ENCODE measurements at regions not wholly inside any gene's neighbourhood (a gene's known extent, or its start where the extent isn't known, plus 50 kb on each side); places are given as distances from the start of the nearest gene placed in this dataset.
"Not testable (repeated sequence)": the region's sequence is repeated elsewhere in the genome, so short reads cannot be mapped to it uniquely, and the experiment has no call there.

- DNase-seq (ENCODE audit: low read depth), result not testable (repeated sequence)
These were observed 605.9 kb downstream of the KCNT2 start for GRCh38 chr1:196002296-196002695.

GRCh38 chr1:196001188-196001587, 607.1 kb downstream of the KCNT2 start:
- DNase-seq (ENCODE audit: low read depth), result no peak

- DNase-seq (ENCODE audit: low read depth), result no peak
These were observed 609.2 kb downstream of the KCNT2 start for GRCh38 chr1:195999022-195999421.

GRCh38 chr1:195981448-195982139, 626.6 kb downstream of the KCNT2 start:
- no peak for DNase-seq (ENCODE audit: low read depth)

DNA sequence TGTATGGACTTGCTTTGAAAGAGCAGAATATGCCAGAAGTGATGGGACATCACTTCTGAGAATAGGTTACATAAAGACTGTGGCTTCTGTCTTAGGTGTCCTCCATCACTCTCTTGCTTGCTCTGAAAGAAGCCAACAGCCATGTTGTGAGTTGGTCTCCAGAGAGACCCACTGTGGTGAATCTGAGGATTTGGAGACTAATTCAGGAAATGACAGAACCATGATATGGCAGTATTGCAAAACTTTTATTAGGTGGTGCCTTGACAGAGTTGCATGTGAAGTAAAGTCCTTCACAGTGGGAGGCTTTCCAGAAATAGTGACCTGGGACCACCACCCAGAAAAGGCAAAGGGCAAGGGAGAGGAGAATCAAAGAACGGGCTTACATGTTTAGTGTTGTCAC, 628.6 kb downstream of the KCNT2 start:
- no peak for DNase-seq (ENCODE audit: low read depth)

DNA sequence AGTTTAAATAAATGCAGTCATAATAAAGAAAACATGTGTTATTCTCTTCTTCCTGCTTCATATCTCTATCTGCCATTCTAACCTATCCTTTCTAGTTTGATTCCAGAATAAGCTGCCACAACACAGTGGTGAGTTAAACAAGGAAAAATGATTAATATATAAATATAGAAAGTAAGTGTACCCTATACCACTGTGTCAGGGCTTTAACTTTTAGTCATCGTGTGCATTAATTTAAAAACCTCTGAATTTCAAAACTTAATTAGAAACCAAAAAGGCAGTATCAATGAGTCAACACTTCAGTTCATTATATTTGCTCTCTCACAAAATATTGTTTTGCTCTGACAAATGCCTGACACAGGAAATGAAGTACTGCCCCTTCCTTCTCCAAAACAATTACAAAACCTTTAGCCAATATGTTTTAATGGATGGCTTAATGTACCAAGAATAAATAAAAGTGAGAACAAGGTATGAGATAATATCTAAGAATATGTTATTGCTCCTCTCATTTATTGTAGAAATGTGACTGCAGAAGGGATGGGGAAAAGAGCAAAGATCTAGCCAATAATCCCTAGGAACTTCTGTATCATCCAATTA, 634.8 kb downstream of the KCNT2 start:
- DNase-seq (ENCODE audit: low read depth), result no peak

DNA sequence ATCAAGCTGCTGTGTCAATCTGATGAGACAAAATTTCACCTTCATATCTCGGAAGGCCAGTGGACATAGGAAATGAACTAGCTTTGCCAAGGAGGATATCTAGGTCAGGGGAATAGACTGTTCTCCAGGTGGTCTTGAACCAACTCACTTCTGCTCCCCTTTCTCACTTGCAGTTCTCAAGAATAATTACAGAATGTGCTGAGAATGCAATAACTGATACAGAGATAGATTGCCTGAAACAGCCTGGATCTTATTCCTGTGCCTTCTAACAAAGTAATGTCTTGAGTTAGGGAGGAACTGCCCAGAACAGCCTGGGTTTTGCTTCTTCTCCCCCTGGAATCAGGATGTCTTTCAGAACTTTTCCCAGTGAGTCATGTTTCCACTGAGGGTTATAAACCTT, 636.7 kb downstream of the KCNT2 start:
- DNase-seq (ENCODE audit: low read depth), result no peak

DNA sequence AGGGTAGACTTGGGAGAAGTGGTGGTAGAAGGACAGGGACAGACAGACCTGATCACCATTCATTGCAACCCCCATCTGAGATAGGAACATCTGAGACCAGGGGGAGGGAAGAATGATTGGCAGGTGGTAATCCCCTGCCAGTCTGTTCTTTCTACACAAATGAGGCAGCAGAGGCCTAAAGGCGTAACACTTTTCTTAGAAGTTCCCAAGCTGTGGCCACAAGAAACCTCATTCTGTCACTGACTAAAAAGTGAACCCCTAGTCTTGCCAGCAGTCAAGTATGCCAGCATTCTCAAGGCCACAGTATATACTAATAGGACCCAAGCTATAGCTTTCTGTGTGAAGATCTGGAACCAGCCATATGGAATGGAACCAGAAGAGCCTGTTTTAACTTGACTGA, 638.0 kb downstream of the KCNT2 start:
- DNase-seq (ENCODE audit: low read depth), result no peak

GRCh38 chr1:195965475-195965874, 642.8 kb downstream of the KCNT2 start:
- no peak for DNase-seq (ENCODE audit: low read depth)

- no peak for DNase-seq (ENCODE audit: low read depth)
These were observed 643.2 kb downstream of the KCNT2 start for GRCh38 chr1:195965036-195965435.

- DNase-seq (ENCODE audit: low read depth), result no peak
These were observed 643.7 kb downstream of the KCNT2 start for GRCh38 chr1:195964516-195964915.

GRCh38 chr1:195962051-195962450, 646.2 kb downstream of the KCNT2 start:
- no peak for DNase-seq (ENCODE audit: low read depth)

DNA sequence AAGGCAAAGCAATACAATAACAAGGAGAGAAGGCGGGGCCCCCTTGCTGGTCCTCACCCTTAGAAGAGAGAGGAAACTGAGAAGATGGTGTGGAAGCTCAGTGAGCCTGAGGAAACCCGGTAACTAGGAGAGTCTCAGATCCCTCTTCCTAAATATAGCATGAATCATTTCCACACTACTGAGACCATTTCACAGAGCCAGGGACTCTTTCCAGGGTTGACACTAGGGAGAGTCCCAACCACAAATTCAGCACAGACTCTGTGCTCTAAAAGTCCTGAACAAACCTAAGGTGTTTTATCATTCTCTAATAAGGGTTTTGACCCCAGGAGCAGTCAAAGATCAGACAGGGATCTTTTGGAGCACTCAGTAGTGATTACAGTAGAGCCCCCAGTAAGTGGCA, 647.7 kb downstream of the KCNT2 start:
- DNase-seq (ENCODE audit: low read depth), result no peak

DNA sequence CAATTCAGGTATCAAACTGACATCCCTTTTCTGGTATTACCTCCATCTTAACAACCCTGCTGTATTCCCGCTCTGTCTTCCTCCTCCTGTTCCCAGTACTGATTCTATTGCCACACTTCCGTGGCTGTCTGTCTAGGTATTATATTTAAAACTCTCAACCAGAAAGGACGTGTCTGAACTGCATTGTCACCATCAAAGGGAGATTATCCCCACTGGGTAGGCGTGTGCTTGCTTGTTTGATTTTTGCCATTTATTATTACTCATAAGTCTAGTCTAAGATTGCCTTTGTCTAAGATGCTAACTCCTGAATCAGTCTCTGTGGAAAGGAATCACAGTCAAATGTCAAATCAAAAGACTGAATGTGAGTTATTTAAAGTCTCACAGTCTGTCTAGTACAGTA, 650.1 kb downstream of the KCNT2 start:
- DNase-seq (ENCODE audit: low read depth), result no peak

DNA sequence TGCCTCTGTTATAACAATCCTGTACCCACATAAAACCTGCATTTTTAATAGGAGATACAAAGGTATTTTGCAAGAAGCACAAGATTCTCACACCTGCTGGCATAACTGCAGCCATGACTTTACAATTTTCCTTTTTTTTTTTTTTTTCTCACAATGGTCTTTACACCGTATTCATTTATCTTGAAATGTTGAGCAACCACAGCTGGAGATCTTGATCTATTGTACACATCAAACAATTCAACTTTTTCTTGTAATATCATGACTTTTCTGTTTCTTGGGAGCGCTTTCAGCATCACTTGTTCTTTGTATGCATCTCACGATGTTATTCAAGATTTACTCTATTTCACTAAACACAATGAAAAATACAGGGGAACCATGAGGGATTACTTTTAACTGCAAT, 651.4 kb downstream of the KCNT2 start:
- DNase-seq (ENCODE audit: low read depth), result no peak

- DNase-seq (ENCODE audit: low read depth), result no peak
These were observed 653.4 kb downstream of the KCNT2 start for GRCh38 chr1:195954848-195955247.

GRCh38 chr1:195951313-195951712, 656.9 kb downstream of the KCNT2 start:
- no peak for DNase-seq (ENCODE audit: low read depth)

DNA sequence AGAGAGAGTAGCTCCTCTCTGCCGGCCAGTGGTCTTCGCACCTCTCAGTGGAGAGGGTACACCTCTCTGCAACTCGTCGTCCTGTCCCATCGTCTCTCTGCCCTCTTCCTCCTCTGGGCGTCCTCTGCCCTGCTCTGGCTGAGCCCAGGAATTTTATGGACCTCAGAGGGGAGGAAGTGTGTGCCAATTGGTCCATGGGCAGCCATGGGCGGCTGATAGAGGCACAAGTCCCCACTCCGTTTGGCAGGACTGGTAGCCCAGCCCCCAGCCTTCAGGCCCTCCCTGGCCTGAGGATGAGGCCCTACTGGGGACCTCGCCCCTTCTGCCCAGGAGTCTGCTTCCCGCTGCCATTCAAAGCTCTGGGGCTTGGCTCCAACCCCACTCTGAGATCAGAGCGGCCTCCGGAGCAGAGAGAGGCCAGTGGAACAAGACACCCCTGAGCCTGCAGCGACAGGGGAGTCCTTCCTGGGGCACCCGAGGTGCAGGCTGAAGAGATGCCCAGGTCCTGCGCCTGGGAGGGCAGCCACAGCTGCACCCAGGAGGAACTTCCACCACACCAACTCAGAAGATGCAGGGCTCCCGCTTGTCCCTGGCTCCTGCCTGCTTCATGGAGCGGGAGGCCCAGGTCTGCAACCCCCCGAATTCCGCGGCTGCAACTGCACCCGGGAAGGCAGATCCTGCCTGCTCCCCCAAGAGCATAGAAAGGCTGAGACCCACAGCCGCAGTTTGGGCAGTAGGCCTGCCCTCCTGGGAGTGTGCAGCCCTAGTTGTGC, 659.9 kb downstream of the KCNT2 start:
- DNase-seq (ENCODE audit: low read depth), result no peak

GRCh38 chr1:195946500-195946899, 661.7 kb downstream of the KCNT2 start:
- DNase-seq (ENCODE audit: low read depth), result no peak

DNA sequence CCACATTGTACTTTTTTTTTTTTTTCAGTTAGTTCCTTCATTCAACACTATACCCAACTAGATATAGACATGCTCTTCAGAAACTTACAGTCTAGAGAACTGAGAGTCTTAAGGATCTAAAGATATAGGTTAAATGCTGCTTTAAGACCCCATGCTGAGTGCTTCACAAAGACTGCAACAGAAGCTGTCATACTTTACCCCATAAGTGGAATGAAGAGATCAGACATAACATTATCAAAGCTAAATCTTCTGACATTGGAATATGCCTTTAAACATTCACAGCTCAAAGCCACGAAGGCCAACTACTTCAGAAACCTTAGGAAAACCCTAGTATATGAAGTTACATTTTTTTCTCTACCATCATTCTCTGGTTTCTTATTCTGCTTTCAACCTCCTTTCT, 666.4 kb downstream of the KCNT2 start:
- no peak for DNase-seq (ENCODE audit: low read depth)

GRCh38 chr1:195941314-195941713, 666.9 kb downstream of the KCNT2 start:
- no peak for DNase-seq (ENCODE audit: low read depth)

- no peak for DNase-seq (ENCODE audit: low read depth)
These were observed 668.4 kb downstream of the KCNT2 start for GRCh38 chr1:195939844-195940243.

GRCh38 chr1:195934817-195935553, 673.3 kb downstream of the KCNT2 start:
- DNase-seq (ENCODE audit: low read depth), result no peak
